ENCODE measurements at regions not wholly inside any gene's neighbourhood (a gene's known extent, or its start where the extent isn't known, plus 50 kb on each side); places are given as distances from the start of the nearest gene placed in this dataset.

DNA sequence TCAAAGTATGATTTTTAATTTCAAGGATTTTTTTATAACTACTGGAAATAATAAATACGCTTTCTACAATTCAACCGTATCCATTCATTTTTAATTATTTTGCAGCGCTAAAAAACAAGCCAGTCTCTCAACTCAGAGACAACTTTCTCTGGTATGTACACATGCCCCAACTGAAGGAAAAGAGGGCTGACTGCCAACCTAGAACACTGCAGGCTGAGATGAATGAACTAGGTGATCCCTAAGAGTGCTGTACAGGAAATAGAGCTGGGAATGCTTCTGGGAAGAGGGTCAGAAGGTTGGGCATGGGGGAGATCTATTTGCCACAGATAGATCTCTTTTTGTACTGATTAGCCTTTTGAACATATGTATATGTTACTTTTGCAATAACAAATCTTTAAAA is 460.1 kb downstream of the NR4A2 start:
- TF ChIP-seq, protein P1, sequence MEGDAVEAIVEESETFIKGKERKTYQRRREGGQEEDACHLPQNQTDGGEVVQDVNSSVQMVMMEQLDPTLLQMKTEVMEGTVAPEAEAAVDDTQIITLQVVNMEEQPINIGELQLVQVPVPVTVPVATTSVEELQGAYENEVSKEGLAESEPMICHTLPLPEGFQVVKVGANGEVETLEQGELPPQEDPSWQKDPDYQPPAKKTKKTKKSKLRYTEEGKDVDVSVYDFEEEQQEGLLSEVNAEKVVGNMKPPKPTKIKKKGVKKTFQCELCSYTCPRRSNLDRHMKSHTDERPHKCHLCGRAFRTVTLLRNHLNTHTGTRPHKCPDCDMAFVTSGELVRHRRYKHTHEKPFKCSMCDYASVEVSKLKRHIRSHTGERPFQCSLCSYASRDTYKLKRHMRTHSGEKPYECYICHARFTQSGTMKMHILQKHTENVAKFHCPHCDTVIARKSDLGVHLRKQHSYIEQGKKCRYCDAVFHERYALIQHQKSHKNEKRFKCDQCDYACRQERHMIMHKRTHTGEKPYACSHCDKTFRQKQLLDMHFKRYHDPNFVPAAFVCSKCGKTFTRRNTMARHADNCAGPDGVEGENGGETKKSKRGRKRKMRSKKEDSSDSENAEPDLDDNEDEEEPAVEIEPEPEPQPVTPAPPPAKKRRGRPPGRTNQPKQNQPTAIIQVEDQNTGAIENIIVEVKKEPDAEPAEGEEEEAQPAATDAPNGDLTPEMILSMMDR (IDR thresholded peaks at IDR 0.05), result no peak
- TF ChIP-seq EP300 (IDR thresholded peaks at IDR 0.05) (no peak), POLR2A (IDR thresholded peaks at IDR 0.05) (no peak), POLR2AphosphoS5 (IDR thresholded peaks at IDR 0.05) (no peak)

All from gastroesophageal sphincter (tissue), 3 donors.